ENCODE measurements at regions not wholly inside any gene's neighbourhood (a gene's known extent, or its start where the extent isn't known, plus 50 kb on each side); places are given as distances from the start of the nearest gene placed in this dataset.

GRCh38 chr1:244346972-244347618 lies 104.6 kb downstream of the ADSS2 start:
- no peaks in the 10 kb centered on the region for H3K9me3 ChIP-seq (ENCODE audit: insufficient read depth, low read depth, low read length)
- H3K4me1 ChIP-seq (ENCODE audit: insufficient read depth, low read length): peaks cover 14% of the 10 kb centered on the region; the same call in 1 of the 2 replicates
- no peak overlapping the region for H3K9ac ChIP-seq (ENCODE audit: low read depth, low read length)
- no peaks in the 10 kb centered on the region for H3K27me3 ChIP-seq (ENCODE audit: insufficient read depth, low read length)
- no peak overlapping the region for H3K4me3 ChIP-seq (ENCODE audit: low read length)
- H3K27ac ChIP-seq (ENCODE audit: low read length): no peak overlapping the region
- no peaks in the 10 kb centered on the region for H3K36me3 ChIP-seq (ENCODE audit: insufficient read depth, low read depth, low read length)

DNA sequence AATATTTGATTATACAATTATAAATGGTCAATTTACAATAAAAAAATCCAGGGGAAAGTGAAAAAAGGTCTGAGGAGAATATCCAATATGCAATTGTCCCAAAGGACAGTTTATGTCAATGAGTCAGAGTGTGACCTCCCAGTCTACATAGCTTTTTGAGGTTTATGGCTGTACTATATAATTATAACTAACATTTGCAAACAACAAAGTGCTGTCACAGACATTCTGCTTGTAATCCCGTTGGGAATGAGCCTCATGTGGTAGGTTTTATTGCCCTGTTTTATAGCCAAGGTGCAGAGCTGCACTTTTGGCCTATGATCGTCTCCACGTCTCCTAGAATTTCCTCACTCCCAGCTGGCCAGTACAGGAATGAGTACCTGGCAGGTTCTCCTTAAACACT lies 103.8 kb downstream of the ADSS2 start:
- Histone ChIP-seq H3K4me3 (ENCODE audit: low read length) (no peak overlapping the region), H3K27me3 (ENCODE audit: insufficient read depth, low read length) (no peaks in the 10 kb centered on the region), H3K4me1 (ENCODE audit: insufficient read depth, low read length) (peaks cover 20% of the 10 kb centered on the region; the same call in 1 of the 2 replicates), H3K27ac (ENCODE audit: low read length) (no peak overlapping the region), H3K9ac (ENCODE audit: low read depth, low read length) (no peak overlapping the region), H3K9me3 (ENCODE audit: insufficient read depth, low read depth, low read length) (no peaks in the 10 kb centered on the region), H3K36me3 (ENCODE audit: insufficient read depth, low read depth, low read length) (no peaks in the 10 kb centered on the region)

GRCh38 chr1:244349103-244349531 lies 102.6 kb downstream of the ADSS2 start:
- Histone ChIP-seq H3K27me3 (ENCODE audit: insufficient read depth, low read length) (no peaks in the 10 kb centered on the region), H3K4me1 (ENCODE audit: insufficient read depth, low read length) (peaks cover 28% of the 10 kb centered on the region; the same call in 1 of the 2 replicates), H3K9ac (ENCODE audit: low read depth, low read length) (no peak overlapping the region), H3K27ac (ENCODE audit: low read length) (no peak overlapping the region), H3K36me3 (ENCODE audit: insufficient read depth, low read depth, low read length) (no peaks in the 10 kb centered on the region), H3K9me3 (ENCODE audit: insufficient read depth, low read depth, low read length) (no peaks in the 10 kb centered on the region), H3K4me3 (ENCODE audit: low read length) (no peak overlapping the region)

GRCh38 chr1:244349581-244350001 lies 102.1 kb downstream of the ADSS2 start:
- Histone ChIP-seq H3K36me3 (ENCODE audit: insufficient read depth, low read depth, low read length) (no peaks in the 10 kb centered on the region), H3K27me3 (ENCODE audit: insufficient read depth, low read length) (no peaks in the 10 kb centered on the region), H3K4me1 (ENCODE audit: insufficient read depth, low read length) (peaks cover 32% of the 10 kb centered on the region; the same call in 1 of the 2 replicates), H3K9me3 (ENCODE audit: insufficient read depth, low read depth, low read length) (no peaks in the 10 kb centered on the region), H3K9ac (ENCODE audit: low read depth, low read length) (no peak overlapping the region), H3K4me3 (ENCODE audit: low read length) (no peak overlapping the region), H3K27ac (ENCODE audit: low read length) (no peak overlapping the region)

DNA sequence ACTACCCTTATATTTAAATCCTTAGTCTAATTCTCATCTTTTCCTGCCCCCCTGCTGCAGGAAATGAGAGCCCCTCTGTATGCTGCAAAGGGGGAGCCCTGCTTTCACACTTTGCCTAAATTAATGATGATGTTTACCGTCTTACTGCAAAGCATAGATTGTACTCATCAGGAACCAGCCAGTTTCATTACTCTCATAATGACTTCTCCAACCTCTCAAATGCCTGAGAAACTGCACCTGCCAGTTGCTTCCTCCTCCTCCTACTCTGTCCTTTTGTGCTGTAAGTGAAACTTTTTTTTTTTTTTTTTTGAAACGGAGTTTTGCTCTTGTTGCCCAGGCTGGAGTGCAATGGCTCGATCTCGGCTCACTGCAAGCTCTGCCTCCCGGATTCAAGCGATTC lies 101.7 kb downstream of the ADSS2 start:
- no peaks in the 10 kb centered on the region for H3K9me3 ChIP-seq (ENCODE audit: insufficient read depth, low read depth, low read length)
- no peak overlapping the region for H3K4me3 ChIP-seq (ENCODE audit: low read length)
- H3K4me1 ChIP-seq (ENCODE audit: insufficient read depth, low read length): peaks cover 37% of the 10 kb centered on the region; the same call in 1 of the 2 replicates
- no peaks in the 10 kb centered on the region for H3K36me3 ChIP-seq (ENCODE audit: insufficient read depth, low read depth, low read length)
- H3K27ac ChIP-seq (ENCODE audit: low read length): no peak overlapping the region
- no peaks in the 10 kb centered on the region for H3K27me3 ChIP-seq (ENCODE audit: insufficient read depth, low read length)
- H3K9ac ChIP-seq (ENCODE audit: low read depth, low read length): no peak overlapping the region

GRCh38 chr1:244352156-244352830 lies 99.4 kb downstream of the ADSS2 start:
- Histone ChIP-seq H3K4me3 (ENCODE audit: low read length) (no peak overlapping the region), H3K27ac (ENCODE audit: low read length) (no peak overlapping the region), H3K27me3 (ENCODE audit: insufficient read depth, low read length) (no peaks in the 10 kb centered on the region), H3K9ac (ENCODE audit: low read depth, low read length) (no peak overlapping the region), H3K9me3 (ENCODE audit: insufficient read depth, low read depth, low read length) (no peaks in the 10 kb centered on the region), H3K36me3 (ENCODE audit: insufficient read depth, low read depth, low read length) (no peaks in the 10 kb centered on the region), H3K4me1 (ENCODE audit: insufficient read depth, low read length) (peaks cover 38% of the 10 kb centered on the region; the same call in 1 of the 2 replicates)

- Histone ChIP-seq H3K4me3 (ENCODE audit: low read length) (peak overlapping the region; percentile 10; the same call in 1 of the 2 replicates), H3K27me3 (ENCODE audit: insufficient read depth, low read length) (no peaks in the 10 kb centered on the region), H3K4me1 (ENCODE audit: insufficient read depth, low read length) (peaks cover 38% of the 10 kb centered on the region; the same call in 1 of the 2 replicates), H3K36me3 (ENCODE audit: insufficient read depth, low read depth, low read length) (no peaks in the 10 kb centered on the region), H3K9ac (ENCODE audit: low read depth, low read length) (peak overlapping the region; percentile 46; the same call in 1 of the 2 replicates), H3K27ac (ENCODE audit: low read length) (peak overlapping the region; percentile 41), H3K9me3 (ENCODE audit: insufficient read depth, low read depth, low read length) (no peaks in the 10 kb centered on the region)
These were observed 98.1 kb downstream of the ADSS2 start for GRCh38 chr1:244353551-244354091.

DNA sequence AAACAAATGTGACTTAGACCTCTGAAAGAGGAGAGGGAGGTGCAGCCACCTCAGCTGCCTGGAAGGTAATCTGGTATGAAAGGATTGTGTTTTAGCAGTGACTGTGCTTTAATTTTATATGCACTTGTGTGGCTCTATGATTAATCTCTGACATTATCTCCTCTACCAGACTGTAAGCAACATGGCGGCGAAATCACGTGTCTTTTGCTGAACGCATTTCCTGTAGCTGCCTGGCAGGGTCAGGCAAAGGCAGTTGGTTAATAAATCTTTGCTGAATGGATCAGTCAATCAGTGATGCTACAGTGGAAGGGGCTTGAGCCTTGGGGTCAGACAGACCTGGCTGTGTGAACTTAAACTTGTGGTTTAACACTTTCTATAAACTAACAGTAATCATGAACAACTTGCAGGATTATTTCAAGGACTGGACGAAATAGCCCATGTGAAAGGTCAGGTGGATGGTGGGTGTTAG lies 96.9 kb downstream of the ADSS2 start:
- Histone ChIP-seq H3K36me3 (ENCODE audit: insufficient read depth, low read depth, low read length) (no peaks in the 10 kb centered on the region), H3K9ac (ENCODE audit: low read depth, low read length) (peak overlapping the region; percentile 46; the same call in 1 of the 2 replicates), H3K27me3 (ENCODE audit: insufficient read depth, low read length) (no peaks in the 10 kb centered on the region), H3K4me3 (ENCODE audit: low read length) (no peak overlapping the region), H3K4me1 (ENCODE audit: insufficient read depth, low read length) (peaks cover 33% of the 10 kb centered on the region; the same call in 1 of the 2 replicates), H3K27ac (ENCODE audit: low read length) (peak overlapping the region; percentile 41), H3K9me3 (ENCODE audit: insufficient read depth, low read depth, low read length) (no peaks in the 10 kb centered on the region)

GRCh38 chr1:244356376-244356775 lies 95.3 kb downstream of the ADSS2 start:
- no peaks in the 10 kb centered on the region for H3K36me3 ChIP-seq (ENCODE audit: insufficient read depth, low read depth, low read length)
- H3K4me1 ChIP-seq (ENCODE audit: insufficient read depth, low read length): peaks cover 31% of the 10 kb centered on the region; the same call in 1 of the 2 replicates

More at GRCh38 chr1:244356376-244356775, 95.3 kb downstream of the ADSS2 start:
- H3K4me3 ChIP-seq (ENCODE audit: low read length): no peak overlapping the region
- H3K27ac ChIP-seq (ENCODE audit: low read length): no peak overlapping the region
- H3K9me3 ChIP-seq (ENCODE audit: insufficient read depth, low read depth, low read length): no peaks in the 10 kb centered on the region
- no peak overlapping the region for H3K9ac ChIP-seq (ENCODE audit: low read depth, low read length)
- no peaks in the 10 kb centered on the region for H3K27me3 ChIP-seq (ENCODE audit: insufficient read depth, low read length)
